Skin of body (tissue), 1 donor: ENCODE measurements at regions not wholly inside any gene's neighbourhood (a gene's known extent, or its start where the extent isn't known, plus 50 kb on each side); places are given as distances from the start of the nearest gene placed in this dataset.
"Not testable (repeated sequence)": the region's sequence is repeated elsewhere in the genome, so short reads cannot be mapped to it uniquely, and the experiment has no call there.

Experiments
- DNase-seq: peaks from one replicate; lab custom pipeline; 2025; lab: John Stamatoyannopoulos, UW

DNA sequence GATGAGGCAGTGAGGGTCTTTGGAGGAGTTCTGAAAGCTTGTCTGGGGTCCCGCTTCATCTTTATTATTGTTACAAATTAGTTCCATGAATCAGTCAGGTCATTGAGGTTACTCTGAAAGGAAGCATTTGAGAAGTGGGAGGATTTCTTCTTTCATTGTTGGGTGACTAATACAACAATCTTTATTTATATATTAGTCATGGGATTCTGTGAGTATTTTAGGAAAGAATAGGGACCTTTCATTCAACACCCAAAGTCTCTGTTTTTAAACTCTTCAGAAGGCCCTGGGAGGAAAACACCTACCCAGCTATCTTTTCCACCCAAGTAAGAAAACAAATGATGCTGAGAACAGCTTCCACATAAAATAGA, 98.3 kb downstream of the SOD2 start:
- no peak for DNase-seq

- no peak for DNase-seq
These were observed 98.8 kb downstream of the SOD2 start for GRCh38 chr6:159594106-159594749.

DNA sequence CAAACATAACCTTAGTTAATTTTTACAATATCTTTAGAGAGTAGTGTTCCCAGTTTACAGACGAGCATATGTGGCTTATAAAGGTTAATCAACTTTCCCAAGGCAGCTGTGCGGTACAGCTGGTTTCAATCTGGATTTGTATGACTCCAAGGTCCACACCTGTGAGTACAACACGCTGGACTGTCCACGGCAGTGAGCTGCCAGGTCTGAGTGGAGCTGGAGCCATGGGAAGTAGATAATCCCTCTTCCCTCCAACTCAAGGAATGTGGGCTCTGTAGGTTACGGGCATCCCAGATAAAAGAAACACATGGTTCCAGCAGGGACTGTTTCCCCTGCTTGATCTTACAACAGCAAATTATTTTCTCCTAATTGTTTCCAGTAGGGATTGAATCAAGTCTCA, 102.2 kb downstream of the SOD2 start:
- no peak for DNase-seq

DNA sequence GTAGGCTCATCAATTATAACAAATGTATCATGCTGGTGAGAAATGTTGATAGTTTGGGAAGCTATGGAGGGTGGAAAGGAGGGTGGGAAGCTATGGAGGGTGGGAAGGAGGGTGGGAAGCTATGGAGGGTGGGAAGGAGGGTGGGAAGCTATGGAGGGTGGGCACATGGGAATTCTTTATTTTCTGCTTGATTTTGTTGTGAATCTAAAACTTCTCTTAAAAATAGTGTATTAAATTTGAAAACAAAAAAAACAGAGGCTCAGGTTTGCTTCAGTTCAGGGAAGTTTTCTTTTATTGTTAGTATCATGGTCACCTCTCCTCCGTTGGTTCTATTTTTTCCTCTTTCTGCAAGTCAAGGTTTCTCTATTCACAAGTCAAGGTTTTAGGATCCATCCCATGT, 106.4 kb downstream of the SOD2 start:
- no peak for DNase-seq

- DNase-seq = no peak
These were observed 110.3 kb downstream of the SOD2 start for GRCh38 chr6:159582736-159583135.

GRCh38 chr6:159578629-159579028, 114.4 kb downstream of the SOD2 start:
- no peak for DNase-seq

DNA sequence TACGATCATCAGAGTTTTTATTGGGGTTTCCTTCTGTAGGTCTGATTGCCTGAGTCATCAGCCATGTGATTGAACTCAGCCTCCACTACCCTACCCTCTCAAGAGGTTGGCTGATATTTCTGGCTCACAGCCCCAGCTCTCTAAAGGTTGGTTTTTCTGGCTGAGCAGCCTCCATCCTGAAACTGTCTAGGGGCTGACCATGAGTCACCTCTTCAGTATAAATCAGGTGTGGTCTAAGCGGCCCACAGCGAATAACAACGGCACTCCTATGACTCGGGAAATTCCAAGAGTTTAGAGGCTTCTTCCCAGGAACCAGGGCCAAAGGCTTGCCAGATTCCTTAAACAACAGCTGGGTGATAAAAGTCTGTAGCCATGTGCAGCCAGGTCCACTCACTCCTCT, 115.5 kb downstream of the SOD2 start:
- DNase-seq = no peak

DNA sequence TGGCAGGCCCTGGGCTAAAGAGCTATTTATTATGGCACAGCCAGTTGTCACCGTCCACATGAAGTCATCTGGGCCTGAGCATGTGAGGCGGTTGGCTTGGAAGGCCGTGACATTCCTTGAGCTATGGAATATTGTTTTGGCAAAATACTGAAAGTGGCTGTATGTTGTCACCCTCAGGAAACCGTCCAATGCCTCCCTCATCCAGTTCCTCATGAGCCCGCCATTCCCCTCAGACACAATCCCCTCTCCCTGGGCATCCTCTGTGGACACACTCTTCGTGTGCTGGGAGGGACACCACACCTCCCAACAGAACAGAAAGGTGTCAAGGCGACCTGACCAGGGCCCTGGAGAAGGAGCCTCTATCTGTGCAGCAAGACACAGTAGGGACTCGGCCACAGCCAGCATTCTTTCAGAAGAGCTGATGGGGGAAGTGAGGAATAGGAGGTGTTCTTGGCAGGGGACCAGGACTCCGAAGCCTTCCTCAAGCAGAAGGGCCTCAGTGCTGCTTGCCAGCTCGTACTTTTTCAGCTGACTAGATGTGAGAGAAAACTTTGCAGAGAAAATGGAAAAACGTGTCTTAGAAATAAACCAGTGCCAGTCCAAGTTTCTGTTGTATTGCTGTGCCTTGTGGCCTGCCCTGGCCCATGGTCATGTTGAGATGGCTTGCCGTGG, 120.5 kb downstream of the SOD2 start:
- no peak for DNase-seq

DNA sequence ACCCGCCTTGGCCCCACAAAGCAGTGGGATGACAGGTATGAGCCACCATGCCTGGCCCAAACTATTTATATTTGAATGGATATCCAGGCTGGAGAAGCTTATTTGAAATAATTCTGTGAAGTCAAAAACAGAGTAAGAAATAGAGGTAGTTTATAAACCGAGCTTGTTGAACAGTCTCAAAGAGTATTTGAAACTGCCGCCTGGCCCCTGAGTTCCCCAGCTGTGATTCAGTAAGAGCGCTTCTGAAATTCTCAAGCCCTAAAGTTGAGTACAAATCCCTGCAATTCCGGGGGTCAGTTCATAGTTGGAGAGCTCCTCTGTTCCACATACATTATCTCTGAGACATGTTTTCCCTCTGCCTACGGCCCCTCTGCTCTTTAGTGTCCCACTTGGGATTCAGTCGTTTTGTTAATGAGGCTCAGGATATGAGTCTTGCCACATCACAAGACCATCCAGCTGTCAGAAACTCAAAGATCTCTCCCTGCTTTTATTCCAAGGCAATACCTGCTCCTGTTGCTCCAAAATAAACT, 127.8 kb downstream of the SOD2 start:
- DNase-seq = no peak

GRCh38 chr6:159564456-159564855, 128.6 kb downstream of the SOD2 start:
- no peak for DNase-seq

DNA sequence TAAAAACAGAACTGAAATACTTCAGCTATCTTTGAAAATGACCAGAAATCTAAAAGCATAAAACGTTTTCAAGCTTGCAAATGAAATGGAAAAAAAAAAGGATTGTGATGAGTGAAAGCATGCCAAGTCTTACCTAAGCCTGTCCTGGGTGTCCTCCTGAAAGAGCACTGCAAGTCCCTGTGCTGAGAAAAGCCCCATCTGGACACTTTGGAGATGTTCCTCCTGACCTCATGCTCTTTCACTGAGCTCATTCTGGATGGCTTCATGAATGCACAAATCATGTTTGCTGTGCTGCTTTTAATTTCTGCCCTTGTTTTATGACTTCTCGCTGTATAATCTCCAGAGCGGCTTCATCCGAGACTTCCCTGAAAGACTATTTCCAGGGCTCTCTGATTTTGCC, 136.0 kb downstream of the SOD2 start:
- DNase-seq = peak; percentile 88

- peak; percentile 34 for DNase-seq
These were observed 137.8 kb downstream of the SOD2 start for GRCh38 chr6:159555082-159555875.

DNA sequence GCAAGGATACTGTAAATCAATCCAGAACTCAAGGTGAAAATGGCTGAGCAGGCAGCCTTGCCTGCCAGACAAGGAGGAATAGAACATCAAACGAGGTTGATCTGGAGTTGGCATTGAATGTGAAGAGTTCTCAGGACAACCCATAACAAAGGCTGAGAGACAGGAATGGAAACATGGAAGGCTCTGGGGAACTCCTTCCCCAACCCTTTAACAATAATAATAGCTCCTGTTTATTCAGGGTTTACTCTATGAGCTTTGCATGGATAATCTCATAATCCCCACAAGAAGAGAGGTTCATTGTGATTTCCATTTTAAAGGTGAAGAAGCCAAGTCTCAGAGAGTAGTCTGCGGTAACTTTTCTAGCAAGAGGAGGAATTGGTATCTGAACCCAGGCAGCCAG, 151.7 kb downstream of the SOD2 start:
- DNase-seq = no peak

- DNase-seq = no peak
These were observed 152.2 kb downstream of the SOD2 start for GRCh38 chr6:159540883-159541282.

DNA sequence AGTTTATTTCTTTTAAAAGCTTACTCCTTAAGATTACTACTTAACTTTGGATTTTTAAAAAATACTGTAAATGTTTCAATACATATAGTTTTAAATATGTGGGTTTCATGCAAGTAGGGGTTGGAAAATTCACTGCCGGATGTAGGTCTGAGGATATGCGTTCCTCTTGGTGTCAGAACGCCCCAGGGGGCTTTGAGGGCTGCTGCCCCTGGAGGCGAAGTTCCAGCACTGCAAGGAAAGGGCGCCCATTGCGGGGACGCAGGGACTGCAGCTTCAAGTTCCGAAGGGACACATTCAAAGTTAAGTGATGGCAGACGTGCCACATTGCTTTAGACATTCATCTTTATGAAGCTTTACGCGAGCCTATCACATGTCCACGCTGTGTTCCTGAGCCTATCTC, 152.9 kb downstream of the SOD2 start:
- DNase-seq = no peak

DNA sequence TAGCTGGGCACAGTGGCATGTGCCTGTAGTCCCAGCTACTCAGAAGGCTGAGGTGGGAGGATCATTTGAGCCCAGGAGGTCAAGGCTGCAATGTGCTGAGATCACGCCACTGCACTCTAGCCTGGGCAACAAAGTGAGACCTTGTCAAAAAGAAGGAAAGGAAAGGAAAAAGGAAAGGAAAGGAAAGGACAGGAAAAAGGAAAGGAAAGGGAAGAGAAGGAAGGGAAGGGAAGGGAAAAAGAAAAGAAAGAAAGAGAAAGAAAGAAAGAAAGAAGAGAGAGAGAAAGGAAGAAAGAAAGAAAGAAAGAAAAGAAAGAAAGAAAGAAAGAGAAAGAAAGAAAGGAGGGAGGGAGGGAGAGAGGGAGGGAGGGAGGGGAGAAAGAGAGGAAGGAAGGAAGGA, 155.0 kb downstream of the SOD2 start:
- DNase-seq = not testable (repeated sequence)

GRCh38 chr6:159535656-159536350, 157.2 kb downstream of the SOD2 start:
- peak; percentile 71 for DNase-seq

- peak; percentile 46 for DNase-seq
These were observed 159.5 kb downstream of the SOD2 start for GRCh38 chr6:159533568-159533967.

- peak; percentile 25 for DNase-seq
These were observed 160.0 kb downstream of the SOD2 start for GRCh38 chr6:159533016-159533415.

- DNase-seq = no peak
These were observed 160.9 kb downstream of the SOD2 start for GRCh38 chr6:159532155-159532554.

- peak; percentile 95 for DNase-seq
These were observed 163.1 kb downstream of the SOD2 start for GRCh38 chr6:159529934-159530333.

DNA sequence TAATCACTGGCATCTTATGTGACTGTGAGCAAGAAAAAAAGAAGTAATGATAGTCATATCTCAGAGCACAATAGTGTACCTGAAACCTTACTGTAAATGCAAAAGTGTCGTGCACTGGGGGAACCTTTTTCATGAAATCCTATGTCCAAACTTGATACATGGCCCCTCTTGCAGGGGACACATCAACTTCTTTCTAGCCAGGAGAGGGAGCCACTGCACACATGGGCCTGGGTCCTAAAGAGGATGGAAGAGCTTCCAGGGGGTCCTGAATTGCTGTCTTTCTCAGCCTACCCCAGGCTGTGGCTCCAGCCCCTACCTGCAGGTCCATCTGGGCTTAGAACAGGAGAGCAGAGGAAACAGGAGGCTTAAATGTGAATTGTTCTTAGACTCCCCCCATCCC, 165.7 kb downstream of the SOD2 start:
- no peak for DNase-seq
